ENCODE measurements at regions not wholly inside any gene's neighbourhood (a gene's known extent, or its start where the extent isn't known, plus 50 kb on each side); places are given as distances from the start of the nearest gene placed in this dataset.

GRCh38 chr2:196433116-196433515 lies 206.4 kb upstream of the CCDC150 start:
- H2AFZ ChIP-seq (ENCODE audit: low read depth, low read length), result no peak overlapping the region
- peaks cover 20% of the 10 kb centered on the region for H3K36me3 ChIP-seq (replicated peaks; ENCODE audit: low read depth, low read length)
- TF ChIP-seq EZH2phosphoT487 (IDR thresholded peaks at IDR 0.05; ENCODE audit: low read depth), result no peak
- no peak for TF ChIP-seq CTCF (IDR thresholded peaks at IDR 0.05; ENCODE audit: low read depth, low read length)

GRCh38 chr2:196434217-196434616 lies 205.3 kb upstream of the CCDC150 start:
- H3K4me3 ChIP-seq (ENCODE audit: low read length), result no peak overlapping the region
- H3K27me3 ChIP-seq (ENCODE audit: low read depth, low read length), result no peaks in the 10 kb centered on the region
- no peak overlapping the region for H3K9ac ChIP-seq (ENCODE audit: low read length)
- TF ChIP-seq EZH2phosphoT487 (IDR thresholded peaks at IDR 0.05; ENCODE audit: low read depth) (no peak), CTCF (IDR thresholded peaks at IDR 0.05; ENCODE audit: low read depth, low read length) (no peak)
- H3K4me1 ChIP-seq (ENCODE audit: low read length), result peaks cover 28% of the 10 kb centered on the region
- H3K4me2 ChIP-seq (ENCODE audit: low read length), result no peak overlapping the region
- peaks cover 7% of the 10 kb centered on the region; the same call in 1 of the 2 replicates for H3K9me3 ChIP-seq (ENCODE audit: insufficient read depth, low read length)
- no peak overlapping the region for H2AFZ ChIP-seq (ENCODE audit: low read depth, low read length)
- no peak overlapping the region for H3K27ac ChIP-seq (ENCODE audit: low read length)
- H4K20me1 ChIP-seq (ENCODE audit: insufficient read depth, low read length), result no peaks in the 10 kb centered on the region
- peaks cover 15% of the 10 kb centered on the region for H3K36me3 ChIP-seq (replicated peaks; ENCODE audit: low read depth, low read length)
- H3K79me2 ChIP-seq (ENCODE audit: low read length), result no peaks in the 10 kb centered on the region

More at GRCh38 chr2:196433116-196433515, 206.4 kb upstream of the CCDC150 start:
- Histone ChIP-seq H4K20me1 (ENCODE audit: insufficient read depth, low read length) (no peaks in the 10 kb centered on the region), H3K79me2 (ENCODE audit: low read length) (no peaks in the 10 kb centered on the region), H3K27me3 (ENCODE audit: low read depth, low read length) (no peaks in the 10 kb centered on the region), H3K4me3 (ENCODE audit: low read length) (no peak overlapping the region), H3K4me2 (ENCODE audit: low read length) (no peak overlapping the region), H3K27ac (ENCODE audit: low read length) (no peak overlapping the region), H3K9me3 (ENCODE audit: insufficient read depth, low read length) (peaks cover 12% of the 10 kb centered on the region; the same call in 1 of the 2 replicates), H3K9ac (ENCODE audit: low read length) (no peak overlapping the region), H3K4me1 (ENCODE audit: low read length) (peaks cover 31% of the 10 kb centered on the region)

GRCh38 chr2:196435189-196435588 lies 204.3 kb upstream of the CCDC150 start:
- H4K20me1 ChIP-seq (ENCODE audit: insufficient read depth, low read length), result no peaks in the 10 kb centered on the region
- no peak overlapping the region for H3K9ac ChIP-seq (ENCODE audit: low read length)
- no peak for TF ChIP-seq EZH2phosphoT487 (IDR thresholded peaks at IDR 0.05; ENCODE audit: low read depth)
- no peak for TF ChIP-seq CTCF (IDR thresholded peaks at IDR 0.05; ENCODE audit: low read depth, low read length)
- no peak overlapping the region for H3K27ac ChIP-seq (ENCODE audit: low read length)
- H3K79me2 ChIP-seq (ENCODE audit: low read length), result no peaks in the 10 kb centered on the region
- H3K27me3 ChIP-seq (ENCODE audit: low read depth, low read length), result no peaks in the 10 kb centered on the region
- H3K4me3 ChIP-seq (ENCODE audit: low read length), result no peak overlapping the region
- peaks cover 28% of the 10 kb centered on the region for H3K4me1 ChIP-seq (ENCODE audit: low read length)
- no peak overlapping the region for H2AFZ ChIP-seq (ENCODE audit: low read depth, low read length)
- peaks cover 5% of the 10 kb centered on the region for H3K36me3 ChIP-seq (replicated peaks; ENCODE audit: low read depth, low read length)
- H3K4me2 ChIP-seq (ENCODE audit: low read length), result no peak overlapping the region
- no peaks in the 10 kb centered on the region for H3K9me3 ChIP-seq (ENCODE audit: insufficient read depth, low read length)

GRCh38 chr2:196437626-196438025 lies 201.9 kb upstream of the CCDC150 start:
- Histone ChIP-seq H4K20me1 (ENCODE audit: insufficient read depth, low read length) (no peaks in the 10 kb centered on the region), H3K9ac (ENCODE audit: low read length) (no peak overlapping the region), H3K27ac (ENCODE audit: low read length) (no peak overlapping the region), H3K4me2 (ENCODE audit: low read length) (no peak overlapping the region), H3K4me3 (ENCODE audit: low read length) (no peak overlapping the region), H3K4me1 (ENCODE audit: low read length) (peaks cover 39% of the 10 kb centered on the region), H3K27me3 (ENCODE audit: low read depth, low read length) (no peaks in the 10 kb centered on the region), H3K79me2 (ENCODE audit: low read length) (no peaks in the 10 kb centered on the region), H3K9me3 (ENCODE audit: insufficient read depth, low read length) (no peaks in the 10 kb centered on the region), H2AFZ (ENCODE audit: low read depth, low read length) (no peak overlapping the region), H3K36me3 (replicated peaks; ENCODE audit: low read depth, low read length) (no peaks in the 10 kb centered on the region)
- TF ChIP-seq EZH2phosphoT487 (IDR thresholded peaks at IDR 0.05; ENCODE audit: low read depth), result no peak
- no peak for TF ChIP-seq CTCF (IDR thresholded peaks at IDR 0.05; ENCODE audit: low read depth, low read length)

All from OCI-LY3 (cell line).